ENCODE measurements at regions not wholly inside any gene's neighbourhood (a gene's known extent, or its start where the extent isn't known, plus 50 kb on each side); places are given as distances from the start of the nearest gene placed in this dataset.

DNA sequence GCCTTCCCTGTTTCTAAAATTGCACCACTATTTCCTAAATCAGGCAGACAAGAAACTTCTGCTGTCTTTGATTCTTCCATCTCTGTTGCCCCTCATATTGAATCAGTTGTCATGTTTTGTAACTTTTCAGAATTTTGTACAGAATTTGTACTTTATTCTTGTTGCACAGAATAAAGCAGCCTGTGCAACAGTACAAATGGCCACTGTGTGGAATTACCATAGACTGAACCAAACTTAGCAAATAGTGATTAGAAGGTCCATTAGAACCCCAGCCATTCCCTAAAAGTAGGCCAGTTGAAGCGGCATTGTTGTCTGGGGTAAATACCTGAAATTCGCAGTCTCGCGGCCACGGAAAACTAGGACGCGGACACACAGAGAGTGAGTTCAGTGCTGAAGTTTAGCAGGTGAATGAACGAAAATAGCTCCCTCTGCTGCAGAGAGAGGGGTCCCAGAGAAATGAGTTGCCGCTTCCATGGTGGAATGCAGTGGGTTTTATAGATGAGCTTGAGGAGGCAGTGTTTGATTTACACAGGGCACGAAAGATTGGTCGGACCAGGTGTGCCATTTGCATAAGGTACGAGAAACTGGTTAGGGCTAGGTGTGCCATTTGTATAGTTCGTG lies 71.8 kb downstream of the C4orf33 start:
- no peak for DNase-seq

DNA sequence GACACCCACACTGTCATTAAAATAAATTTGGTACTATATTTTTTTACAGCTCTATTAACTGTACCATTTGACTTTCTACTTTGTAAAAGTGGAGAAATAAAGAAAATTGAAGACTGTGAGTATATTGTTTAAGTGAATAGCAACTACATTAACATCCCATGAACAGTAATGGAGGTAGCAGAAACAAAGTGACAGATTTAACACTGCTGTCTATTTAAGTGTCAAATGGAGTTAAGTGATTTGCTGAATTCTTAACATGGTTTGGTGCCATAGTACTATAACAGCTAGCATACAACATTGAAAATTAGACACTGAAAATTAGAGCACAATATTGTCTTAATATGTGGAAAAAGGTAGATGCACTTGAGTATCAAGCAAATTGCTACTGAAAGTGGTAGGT lies 76.2 kb downstream of the C4orf33 start:
- no peak for DNase-seq

DNA sequence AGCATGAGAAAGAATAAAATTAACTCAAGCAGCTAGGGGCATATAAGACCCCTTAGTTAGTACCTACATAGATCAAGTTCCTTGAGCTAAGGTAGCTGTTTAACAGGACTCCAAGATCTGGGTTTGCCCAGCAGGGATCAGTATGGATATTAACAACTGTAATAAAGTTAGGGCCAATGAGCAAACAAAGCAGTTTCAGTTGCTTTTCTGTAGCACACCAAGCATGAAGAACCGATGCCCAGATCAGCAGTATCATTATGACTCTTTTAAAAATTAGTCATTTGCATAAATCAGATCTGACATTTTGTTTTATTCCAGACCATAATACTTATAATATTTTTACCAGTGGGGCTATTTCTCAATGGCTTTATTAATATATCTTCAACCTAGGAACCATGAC lies 80.9 kb downstream of the C4orf33 start:
- DNase-seq = no peak

DNA sequence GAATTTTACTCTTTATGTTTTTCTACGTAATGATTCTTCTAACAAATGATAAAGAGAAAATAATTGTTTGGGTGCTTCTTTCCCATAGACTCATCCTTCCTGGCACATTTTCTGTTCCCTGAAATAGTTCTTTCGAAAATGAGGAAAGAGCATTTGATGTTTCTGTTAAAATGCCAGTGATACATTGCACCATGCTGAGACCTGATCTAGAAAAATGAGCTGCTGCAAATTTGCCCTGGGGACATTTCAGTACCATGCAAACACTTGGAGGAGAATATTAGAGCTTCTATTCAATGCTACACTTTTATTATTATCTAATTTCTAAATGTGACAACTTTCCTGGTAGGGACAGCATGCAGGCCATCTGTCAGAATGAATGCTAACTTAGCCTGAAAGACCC lies 83.3 kb downstream of the C4orf33 start:
- peak; percentile 9 to 18 for DNase-seq

DNA sequence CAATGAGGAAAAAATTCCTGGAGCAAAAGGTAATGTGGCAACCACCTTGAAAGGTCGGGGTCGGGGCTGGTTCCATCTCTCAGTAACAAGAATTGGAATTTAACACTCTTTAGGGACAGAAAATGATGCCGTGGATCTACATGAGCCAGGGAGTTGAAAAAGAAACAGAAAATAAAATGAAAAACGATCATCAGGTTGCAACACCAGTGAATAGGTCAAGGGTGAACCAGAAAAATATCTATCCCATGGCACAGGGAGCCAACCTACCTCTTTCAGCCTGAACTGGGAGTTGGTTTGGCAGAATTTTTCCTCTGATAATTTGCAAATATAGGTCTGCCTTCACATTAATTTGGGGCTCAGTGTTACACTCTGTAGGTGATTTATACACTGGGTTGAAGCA lies 93.7 kb downstream of the C4orf33 start:
- DNase-seq = no peak

DNA sequence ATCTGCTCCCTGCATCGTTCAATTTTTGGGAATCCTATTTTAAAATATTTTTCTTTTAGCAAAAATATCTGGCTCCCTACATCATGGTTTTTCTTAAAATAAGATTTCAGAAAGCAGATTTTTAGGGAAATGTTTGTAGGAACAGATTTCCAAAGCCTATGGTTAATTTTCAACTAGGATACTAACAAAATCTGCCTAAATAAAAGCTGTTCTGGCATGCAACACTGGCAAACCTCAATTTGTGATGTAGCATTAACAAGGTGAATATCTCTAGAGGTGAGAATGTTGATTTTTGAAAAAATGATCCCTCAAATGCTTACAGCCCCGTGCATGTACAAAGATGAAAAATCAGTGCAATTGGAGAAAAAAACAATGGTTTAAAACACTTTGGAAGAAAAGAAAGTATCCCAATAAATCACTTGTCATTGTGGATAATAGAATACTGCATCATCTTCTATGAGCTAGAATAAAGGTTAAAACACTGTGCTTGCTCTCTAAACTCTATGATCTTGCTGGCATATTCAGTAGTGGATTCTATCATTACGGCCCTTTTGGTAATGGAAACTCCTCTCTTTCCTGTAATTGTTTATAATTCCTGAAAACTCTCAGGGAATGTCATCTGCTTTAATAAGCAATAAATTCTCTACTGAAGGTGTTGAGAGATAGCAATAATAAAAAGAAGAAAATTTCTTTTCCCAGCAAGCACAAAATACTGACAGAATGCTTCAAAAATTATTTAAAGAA lies 97.6 kb downstream of the C4orf33 start:
- DNase-seq = no peak

DNA sequence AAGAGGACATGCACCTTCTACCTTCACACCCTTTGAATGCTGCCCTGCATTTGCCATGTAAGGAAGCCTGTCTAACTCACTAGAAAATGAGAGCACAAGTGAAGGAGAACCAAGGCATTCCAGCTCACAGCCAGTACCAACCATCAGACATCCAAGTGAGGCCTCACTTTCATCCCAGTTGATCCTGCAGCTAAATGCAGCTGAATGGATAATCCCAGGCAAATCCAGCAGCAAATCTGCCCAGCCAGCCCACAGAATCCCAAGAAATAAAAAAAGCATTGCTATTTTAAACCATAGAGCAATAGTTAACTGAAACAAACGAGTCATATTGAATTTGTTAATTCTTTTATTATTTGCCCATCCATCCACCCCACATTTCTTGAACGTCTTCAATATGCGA lies 112.5 kb downstream of the C4orf33 start:
- DNase-seq = no peak

DNA sequence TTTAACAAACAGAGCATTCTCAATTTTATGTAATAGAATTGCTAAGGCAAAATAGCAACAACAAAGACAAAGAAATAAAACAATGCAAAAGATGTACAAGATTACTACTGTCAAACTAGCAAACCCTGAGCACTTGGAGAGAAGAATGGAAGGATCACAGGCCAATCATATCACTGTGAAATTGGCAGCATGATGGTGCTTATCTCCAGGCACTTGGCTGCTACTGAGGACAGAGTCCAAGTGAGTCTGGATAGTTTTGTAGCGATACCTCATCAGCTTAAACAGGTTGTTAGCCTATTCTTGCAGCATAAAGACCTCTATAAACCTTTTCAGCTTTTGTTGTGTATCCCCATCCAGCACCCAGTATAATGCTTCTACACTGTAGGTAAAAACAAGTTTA lies 117.7 kb downstream of the C4orf33 start:
- DNase-seq = no peak

DNA sequence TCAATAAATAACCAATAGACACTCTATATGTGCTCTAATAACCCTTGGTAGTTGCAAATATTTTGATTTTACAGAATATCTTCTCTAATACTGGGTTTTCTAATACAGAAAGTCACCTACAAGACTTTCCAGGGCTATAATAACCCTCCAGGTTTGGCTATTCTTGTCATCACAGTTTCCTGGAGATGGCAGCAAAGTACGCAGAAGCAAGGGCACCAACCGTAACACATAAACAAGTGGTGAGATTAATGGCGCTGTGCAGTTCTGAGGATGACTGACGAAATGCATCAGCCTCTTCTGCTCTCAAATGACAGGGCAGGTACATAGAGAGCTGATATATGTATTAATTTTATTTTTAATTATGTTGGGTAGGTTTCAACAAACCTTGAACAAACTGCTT lies 122.4 kb downstream of the C4orf33 start:
- peak; percentile 43 to 49 for DNase-seq

DNA sequence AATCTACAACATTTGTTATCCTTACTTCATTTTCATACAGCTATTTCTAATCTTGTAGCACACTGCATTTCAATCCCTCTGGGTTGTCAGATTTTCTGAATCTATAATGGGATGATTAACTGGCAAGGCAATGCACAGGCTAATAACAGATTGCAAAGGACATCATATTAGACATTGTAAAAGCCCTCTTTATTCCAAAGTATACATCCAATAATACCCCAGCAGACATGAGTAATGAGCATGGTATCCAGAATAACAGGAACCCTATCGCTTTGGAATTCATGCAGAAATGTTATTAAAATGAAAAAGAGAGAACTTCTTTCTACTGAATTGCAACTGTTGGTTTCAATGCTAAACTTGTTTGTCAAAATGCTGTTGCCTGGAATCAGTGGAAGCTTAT lies 122.9 kb downstream of the C4orf33 start:
- no peak for DNase-seq

DNA sequence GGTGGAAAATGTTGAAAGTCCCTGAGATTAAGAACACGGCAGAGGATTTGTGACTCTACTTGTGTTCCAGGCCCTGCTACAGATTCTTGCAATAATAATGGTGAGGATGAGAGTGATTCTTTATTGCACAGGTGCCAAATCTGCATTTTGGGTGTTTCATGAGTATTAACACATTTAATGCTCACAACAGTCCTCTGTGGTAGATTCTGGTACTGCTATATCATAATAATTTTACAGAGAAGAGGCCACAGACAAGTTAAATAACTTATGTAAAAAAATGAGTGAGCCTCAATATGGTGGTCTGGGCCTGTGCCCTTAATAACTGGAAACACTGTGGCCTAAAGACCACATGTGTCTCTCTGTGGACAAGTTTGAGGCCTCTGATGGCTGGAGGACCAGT lies 124.3 kb downstream of the C4orf33 start:
- DNase-seq = no peak

DNA sequence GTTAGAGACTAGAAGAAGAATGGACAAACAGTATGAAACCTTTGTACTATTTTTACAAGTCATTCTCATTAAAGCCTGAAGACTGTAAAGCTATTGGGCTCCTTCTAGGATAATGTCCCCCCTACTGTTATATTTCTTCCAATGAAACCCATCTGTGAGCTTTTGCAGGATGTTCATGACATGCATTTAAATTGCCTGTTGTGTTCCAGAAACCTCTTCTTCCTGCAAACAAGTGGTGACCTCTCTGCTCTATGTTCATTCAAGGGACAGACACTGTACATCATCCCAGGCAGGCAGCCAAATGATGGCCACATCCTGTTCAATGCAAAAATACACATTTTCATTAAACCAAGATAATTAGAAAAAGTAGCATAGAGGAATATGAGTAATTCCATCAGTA lies 128.0 kb downstream of the C4orf33 start:
- DNase-seq = peak in 1 of 2 experiments; percentile 32

DNA sequence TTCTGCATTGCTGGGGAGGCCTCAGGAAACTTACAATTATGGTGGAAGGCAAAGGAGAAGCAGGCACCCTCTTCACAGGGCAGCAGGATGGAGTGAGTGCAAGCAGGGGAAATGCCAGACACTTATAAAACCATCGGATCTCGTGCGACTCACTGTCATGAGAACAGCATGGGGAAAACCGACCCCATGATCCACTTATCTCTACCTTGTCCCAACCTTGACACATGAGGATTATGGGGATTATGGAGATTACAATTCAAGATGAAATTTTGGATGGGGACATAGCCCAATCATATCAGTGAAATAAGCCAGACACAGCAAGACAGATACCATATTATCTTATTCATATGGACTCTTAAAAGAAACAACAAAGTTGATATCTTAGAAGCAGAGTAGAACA lies 134.9 kb downstream of the C4orf33 start:
- no peak for DNase-seq

DNA sequence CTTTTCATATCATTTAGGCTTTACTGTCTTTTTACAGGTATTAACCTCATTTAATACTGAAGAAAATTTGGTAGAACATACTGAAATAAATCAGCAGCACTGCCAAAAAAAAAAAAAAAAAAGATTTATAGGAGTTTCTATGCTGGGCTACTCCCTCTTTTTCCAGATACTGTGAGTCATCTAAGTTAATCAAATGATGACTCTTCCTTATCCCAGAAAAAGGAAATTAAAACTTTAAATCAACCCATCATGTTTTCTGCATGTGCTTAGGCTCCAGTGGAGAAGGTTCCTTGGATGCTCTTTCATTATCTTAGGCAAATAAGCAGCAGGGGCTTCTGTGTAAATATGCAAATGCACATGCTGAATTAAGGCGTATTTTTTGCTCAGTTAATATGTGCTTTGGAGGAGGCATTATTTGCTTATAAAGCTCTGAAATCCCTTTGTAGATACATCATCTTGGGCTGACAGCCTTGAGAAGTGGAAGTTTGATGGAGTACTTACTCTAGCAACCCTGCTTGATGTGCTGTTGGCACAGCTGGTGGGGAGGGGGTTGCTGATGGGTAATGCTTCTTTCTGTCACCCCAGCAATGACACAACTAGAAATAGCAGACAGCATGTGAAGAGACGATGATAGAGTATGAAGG lies 136.1 kb downstream of the C4orf33 start:
- DNase-seq = peak in 1 of 2 experiments; percentile 13

DNA sequence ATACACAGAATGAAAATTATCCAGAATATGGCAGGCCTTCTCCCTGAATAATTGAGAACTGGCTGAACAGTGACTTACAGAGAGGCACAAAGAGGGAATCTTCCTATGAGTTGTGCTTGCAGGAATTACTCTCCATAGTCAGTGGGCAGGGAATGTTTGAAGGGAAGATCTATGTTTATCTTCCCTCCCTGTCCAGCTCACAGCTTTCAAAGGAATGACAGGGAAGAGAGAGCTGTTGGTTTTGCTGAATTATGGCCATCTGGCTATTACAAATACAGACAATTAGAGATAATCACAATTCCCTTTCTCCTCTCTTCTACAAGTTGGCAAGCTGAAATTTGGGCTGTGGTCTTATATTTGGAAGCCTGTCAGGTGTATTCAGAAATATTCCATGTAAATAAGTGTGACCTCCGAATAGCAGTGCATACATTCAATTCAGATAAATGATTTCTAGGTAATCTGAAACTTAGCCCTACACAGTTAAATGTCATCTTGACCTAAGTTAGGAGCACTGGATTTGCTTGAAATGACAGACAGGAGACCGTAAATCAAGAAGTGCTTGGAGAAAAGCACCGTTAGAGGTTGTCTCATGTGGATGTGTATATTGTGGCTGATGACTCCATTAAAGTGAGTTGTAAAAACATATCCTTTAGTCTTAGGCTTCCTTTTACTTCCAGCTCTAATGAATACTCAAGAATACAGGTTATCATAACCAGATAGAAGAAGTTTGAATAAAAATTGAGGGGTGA lies 136.8 kb downstream of the C4orf33 start:
- peak in 1 of 2 experiments; percentile 28 for DNase-seq

DNA sequence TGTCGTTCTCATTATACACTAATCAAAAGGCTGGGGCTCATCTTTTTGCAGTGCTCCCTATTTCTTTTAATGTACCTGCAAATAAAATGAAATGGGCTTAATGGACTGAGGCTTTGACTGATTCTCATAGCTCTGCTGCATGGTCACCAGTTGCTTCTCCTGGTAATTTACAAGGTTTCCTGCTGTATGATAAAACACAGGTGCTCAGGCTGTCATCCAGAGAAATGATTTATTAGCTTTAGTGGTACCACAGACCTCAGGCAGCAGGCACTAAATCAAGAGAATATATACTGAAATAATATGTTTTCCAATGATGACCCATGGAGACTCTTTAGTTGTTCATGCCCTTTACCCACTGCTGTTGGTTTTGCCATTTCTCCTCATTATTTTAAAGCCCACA lies 137.7 kb downstream of the C4orf33 start:
- DNase-seq = peak; percentile 43 to 71

DNA sequence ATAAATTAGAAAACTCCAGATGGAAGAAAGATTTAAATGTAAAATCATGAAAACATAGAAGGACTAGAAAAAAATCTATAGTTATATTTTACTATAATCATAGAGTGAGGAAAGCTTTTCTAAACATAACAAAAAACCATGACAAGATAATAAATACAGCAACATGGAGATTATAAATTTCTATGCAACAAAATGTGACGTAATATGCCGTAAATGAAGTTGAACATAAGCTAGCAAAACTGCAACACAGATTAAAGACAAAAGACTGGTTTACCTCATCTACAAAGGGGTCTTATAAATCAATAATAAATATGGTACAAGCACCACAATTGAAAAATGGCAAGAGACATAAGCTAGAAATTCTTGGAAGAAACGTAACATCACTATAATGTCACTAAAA lies 140.4 kb downstream of the C4orf33 start:
- no peak for DNase-seq

DNA sequence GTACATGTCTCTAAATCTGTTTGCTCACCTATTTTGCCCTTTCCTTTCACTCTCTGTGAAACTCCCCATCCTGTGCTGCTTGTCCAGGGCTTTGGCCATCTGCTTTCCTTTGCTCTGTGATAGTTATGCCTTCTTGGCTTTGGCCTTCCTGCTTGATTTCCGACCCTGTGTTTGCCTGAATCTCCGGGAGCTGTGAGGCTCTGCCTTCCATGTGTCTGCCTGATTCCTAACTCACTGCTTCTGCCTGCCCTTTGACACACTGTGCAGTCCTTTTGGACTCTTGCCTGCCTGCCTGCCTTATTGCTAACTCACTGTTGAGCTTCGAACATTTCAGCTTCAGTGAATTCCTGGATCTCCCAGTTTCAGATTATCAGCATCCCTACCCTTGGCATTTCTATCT lies 143.1 kb downstream of the C4orf33 start:
- no peak for DNase-seq

DNA sequence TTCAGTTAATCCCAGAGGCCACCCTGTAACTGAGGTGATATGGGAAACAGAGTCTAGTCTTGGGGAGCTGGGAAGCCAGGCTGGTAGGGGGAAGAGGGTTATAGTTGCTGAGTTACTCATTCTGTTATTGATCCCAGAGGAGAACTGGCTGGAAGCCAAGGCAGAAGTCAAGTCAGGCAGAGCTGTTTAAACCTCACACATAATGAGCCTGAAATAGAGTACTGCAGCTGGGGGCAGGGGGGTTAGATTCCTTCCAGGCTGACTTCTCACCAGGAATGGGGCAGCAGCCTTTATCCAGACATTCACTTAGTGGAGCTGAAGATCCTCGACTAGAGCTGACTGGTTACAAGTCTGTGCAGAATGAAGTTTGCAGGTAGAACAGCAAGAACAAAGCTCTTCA lies 144.9 kb downstream of the C4orf33 start:
- peak in 1 of 2 experiments; percentile 30 for DNase-seq

DNA sequence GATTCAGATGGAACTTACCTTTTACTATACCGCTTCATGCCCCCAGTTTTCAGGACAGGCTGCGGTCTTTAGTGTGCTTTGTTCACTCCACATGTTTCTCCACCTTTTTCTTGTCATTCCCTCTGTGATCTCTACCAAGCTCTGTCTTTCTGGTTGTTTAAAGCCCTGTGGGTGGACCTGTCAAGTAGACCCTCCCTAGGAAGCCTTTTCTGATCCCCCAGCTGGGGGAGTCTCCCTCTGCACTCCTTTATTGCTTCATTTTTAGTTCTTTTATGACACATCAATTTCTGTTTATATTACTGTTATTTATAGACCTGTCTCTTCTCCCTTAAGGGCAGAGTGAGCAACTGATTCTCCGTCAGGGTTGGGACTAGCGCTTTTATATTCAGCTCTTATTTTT lies 150.2 kb downstream of the C4orf33 start:
- DNase-seq = no peak

DNA sequence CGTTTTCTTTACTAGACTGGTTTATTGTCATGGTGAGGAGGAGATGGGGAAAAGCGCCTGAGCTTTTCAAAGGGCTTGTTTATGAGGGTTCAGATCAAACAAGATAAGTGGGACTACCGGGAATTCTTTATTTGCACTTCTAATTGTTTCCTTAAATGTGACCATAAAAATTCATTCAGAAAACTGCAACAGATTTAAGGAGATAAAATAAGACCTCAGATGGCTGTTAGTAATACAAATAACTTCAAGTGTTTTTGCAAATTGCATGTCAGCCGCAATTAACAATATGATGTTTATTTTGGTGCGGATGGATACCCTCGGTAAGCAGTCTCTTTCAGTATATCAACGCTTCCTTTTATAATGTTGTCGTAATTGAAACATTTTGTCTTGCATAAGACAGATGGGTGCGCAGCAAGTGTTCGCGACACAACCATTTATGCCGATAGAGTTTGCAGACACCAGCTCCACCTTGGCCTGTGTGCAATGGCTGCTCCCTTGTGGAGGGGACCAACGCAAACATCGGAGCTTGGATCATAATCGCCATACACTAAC lies 151.0 kb downstream of the C4orf33 start:
- peak; percentile 82 to 94 for DNase-seq

DNA sequence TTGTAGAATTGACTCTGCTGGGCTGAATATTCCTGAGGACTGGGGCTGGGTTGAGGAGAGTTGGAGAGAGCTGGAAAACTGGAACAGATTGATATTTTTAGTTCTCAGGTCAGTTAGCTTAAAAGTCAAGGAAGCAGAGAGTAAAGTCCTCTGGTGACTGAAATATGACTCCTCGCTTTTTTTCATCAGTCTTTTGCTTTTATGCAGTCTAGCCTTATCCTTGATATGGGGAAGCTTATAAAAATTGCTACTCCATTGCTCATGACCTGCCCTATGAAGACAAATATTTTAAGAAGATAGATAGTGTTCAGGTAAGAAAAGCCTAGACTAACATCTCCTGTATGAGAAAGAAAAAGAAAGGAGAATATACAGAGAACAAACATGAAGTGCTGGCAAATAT lies 152.7 kb downstream of the C4orf33 start:
- no peak for DNase-seq

DNA sequence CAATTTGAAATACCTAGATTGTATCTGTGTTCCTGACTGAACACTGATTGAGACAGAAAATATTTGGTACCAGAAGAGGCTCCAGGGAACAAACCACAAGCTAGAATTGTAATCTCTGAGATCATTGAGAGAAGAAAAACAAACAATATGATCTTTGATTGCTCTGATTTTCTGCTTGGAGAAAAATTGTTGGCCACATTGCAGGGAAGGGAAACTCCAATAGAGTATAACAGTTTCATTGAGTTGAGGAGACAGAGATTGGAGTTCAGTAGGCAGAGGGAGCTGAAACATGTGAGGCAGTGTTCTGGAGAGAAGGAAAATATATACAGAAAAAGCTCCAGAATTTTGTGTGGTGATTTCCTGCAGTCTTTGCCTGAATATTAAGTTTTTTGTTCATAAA lies 158.2 kb downstream of the C4orf33 start:
- DNase-seq = no peak
